Body of pancreas (tissue), 4 donors: ENCODE measurements at regions not wholly inside any gene's neighbourhood (a gene's known extent, or its start where the extent isn't known, plus 50 kb on each side); places are given as distances from the start of the nearest gene placed in this dataset.

Experiments used
- POLR2A ChIP-seq, 3 donors: fragments of 450-650 bp; IDR thresholded peaks; one replicate each; pipeline ENCODE4 v1.6.1; 2016; ENCODE audit warnings: antibody characterized with exemption in 3 of 3, mild to moderate bottlenecking in 2 of 3
- TF ChIP-seq, protein P1 (sequence below), 7 experiments: fragments of 450-650 bp in 4 of 7; fragments of 200-600 bp in 3 of 7; sonication (generic) in 3 of 7; IDR thresholded peaks; one replicate each; pipeline ENCODE4 v1.5.1; 2016 to 2019; ENCODE audit warnings: antibody characterized with exemption in 7 of 7

DNA sequence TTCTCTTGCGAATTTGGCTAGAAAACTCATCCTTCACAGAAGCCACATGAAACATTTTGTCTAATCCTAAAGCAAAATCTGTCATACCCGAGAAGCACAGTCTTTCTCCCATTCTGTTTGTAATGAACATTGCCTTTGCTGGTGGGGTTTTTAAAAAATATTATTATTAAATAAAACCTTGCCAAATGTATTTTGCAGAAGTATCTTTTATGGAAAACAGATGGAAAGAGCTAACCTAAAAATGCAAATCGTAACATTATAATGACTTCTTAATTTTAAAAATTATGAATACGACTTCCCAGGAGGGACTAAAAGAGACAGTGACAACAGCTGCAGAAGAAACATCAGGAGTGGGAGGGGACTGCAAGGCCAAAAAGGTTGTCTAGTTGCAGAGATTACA is 246.3 kb upstream of the TAS2R1 start:
- no peak for TF ChIP-seq POLR2A (IDR thresholded peaks at IDR 0.05)
- TF ChIP-seq, protein P1, sequence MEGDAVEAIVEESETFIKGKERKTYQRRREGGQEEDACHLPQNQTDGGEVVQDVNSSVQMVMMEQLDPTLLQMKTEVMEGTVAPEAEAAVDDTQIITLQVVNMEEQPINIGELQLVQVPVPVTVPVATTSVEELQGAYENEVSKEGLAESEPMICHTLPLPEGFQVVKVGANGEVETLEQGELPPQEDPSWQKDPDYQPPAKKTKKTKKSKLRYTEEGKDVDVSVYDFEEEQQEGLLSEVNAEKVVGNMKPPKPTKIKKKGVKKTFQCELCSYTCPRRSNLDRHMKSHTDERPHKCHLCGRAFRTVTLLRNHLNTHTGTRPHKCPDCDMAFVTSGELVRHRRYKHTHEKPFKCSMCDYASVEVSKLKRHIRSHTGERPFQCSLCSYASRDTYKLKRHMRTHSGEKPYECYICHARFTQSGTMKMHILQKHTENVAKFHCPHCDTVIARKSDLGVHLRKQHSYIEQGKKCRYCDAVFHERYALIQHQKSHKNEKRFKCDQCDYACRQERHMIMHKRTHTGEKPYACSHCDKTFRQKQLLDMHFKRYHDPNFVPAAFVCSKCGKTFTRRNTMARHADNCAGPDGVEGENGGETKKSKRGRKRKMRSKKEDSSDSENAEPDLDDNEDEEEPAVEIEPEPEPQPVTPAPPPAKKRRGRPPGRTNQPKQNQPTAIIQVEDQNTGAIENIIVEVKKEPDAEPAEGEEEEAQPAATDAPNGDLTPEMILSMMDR (IDR thresholded peaks at IDR 0.05), result no peak
